ENCODE measurements at regions not wholly inside any gene's neighbourhood (a gene's known extent, or its start where the extent isn't known, plus 50 kb on each side); places are given as distances from the start of the nearest gene placed in this dataset.

GRCh38 chr3:22383285-22383684 is 632.3 kb upstream of the ZNF385D start:
- DNase-seq (ENCODE audit: low spot score in 2 of 2), result no peak
- intact Hi-C loops (cut with DNase I; ENCODE audit: low total_unique reads), result no loop called here
- Histone ChIP-seq H3K36me3 (no peaks in the 10 kb centered on the region), H3K4me1 (no peaks in the 10 kb centered on the region), H3K27ac (no peak overlapping the region), H3K4me3 (no peak overlapping the region), H3K9me3 (no peaks in the 10 kb centered on the region), H3K27me3 (no peaks in the 10 kb centered on the region)
- TF ChIP-seq POLR2AphosphoS5 (IDR thresholded peaks at IDR 0.05) (no peak), CTCF (IDR thresholded peaks at IDR 0.05) (no peak), POLR2A (IDR thresholded peaks at IDR 0.05) (no peak)

DNA sequence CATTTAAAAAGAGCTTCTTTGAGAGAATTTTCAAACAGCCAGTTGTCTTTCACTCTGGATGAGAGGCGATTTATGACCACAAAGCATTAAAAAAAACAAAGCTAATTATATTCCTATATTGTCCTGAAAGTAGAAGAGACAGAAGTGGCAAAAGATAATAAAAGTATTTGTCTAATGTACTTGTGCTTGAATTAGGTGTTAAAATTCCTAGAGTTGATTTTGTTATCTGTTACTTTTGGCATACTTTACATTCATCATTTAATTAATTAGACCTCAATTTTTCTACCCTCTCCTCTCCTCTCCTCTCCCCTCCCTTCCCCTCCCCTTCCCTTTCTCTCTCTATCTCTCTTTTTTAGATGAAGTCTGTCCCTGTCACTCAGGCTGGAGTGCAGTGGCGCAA is 635.1 kb upstream of the ZNF385D start:
- no peak for TF ChIP-seq POLR2A (IDR thresholded peaks at IDR 0.05)
- no peak for TF ChIP-seq CTCF (IDR thresholded peaks at IDR 0.05)
- no peak for TF ChIP-seq POLR2AphosphoS5 (IDR thresholded peaks at IDR 0.05)
- DNase-seq (ENCODE audit: low spot score in 2 of 2), result no peak
- intact Hi-C loops (cut with DNase I; ENCODE audit: low total_unique reads), result no loop called here

DNA sequence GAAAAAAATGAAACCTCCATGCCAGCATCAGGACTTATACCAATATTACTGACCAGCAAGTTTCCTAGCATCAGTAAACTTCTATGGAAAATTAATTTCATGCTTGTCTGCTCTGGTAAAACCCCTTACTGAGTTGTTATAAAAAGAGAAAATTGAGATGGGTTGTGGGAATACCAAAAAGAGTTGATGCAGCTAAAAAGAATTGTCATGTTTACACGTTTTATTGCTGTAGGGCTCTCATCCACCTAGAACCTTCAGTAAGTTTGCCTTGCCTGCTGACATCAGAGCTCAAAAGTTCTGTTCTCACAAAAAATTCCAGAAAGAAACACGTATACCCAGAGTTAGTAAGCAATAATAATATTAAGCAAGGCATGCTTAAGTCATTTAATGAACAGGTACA is 641.3 kb upstream of the ZNF385D start:
- H3K27ac ChIP-seq, result no peak overlapping the region
- H3K9me3 ChIP-seq, result no peaks in the 10 kb centered on the region
- intact Hi-C loops (cut with DNase I; ENCODE audit: low total_unique reads), result no loop called here
- no peaks in the 10 kb centered on the region for H3K4me1 ChIP-seq
- TF ChIP-seq CTCF (IDR thresholded peaks at IDR 0.05), result no peak
- TF ChIP-seq POLR2AphosphoS5 (IDR thresholded peaks at IDR 0.05), result no peak
- no peak for TF ChIP-seq POLR2A (IDR thresholded peaks at IDR 0.05)
- DNase-seq (ENCODE audit: low spot score in 2 of 2), result no peak
- no peaks in the 10 kb centered on the region for H3K27me3 ChIP-seq
- no peaks in the 10 kb centered on the region for H3K36me3 ChIP-seq
- H3K4me3 ChIP-seq, result no peak overlapping the region

More for the DNA sequence above, 635.1 kb upstream of the ZNF385D start:
- no peak overlapping the region for H3K27ac ChIP-seq
- no peaks in the 10 kb centered on the region for H3K27me3 ChIP-seq
- no peak overlapping the region for H3K4me3 ChIP-seq
- H3K4me1 ChIP-seq, result no peaks in the 10 kb centered on the region
- no peaks in the 10 kb centered on the region for H3K36me3 ChIP-seq
- no peaks in the 10 kb centered on the region for H3K9me3 ChIP-seq

DNA sequence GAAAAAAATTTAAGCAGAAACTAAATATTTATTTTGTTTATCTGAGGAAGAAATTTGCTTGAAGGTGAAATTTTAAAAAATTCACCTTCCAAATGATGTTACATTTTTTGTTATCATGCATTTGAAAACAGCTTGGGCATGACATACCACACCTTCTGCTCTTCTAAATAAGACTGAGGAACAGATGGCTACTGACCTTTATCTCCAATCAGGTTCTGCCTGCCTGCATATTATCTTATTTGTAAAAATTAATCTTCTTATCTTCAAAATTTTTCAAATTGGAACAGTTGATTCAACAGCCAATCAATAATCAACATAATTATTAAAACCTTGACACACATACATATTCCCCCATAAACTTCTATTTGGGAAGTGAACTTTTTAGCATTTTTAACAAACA is 641.8 kb upstream of the ZNF385D start:
- Histone ChIP-seq H3K27me3 (no peaks in the 10 kb centered on the region), H3K36me3 (no peaks in the 10 kb centered on the region), H3K4me3 (no peak overlapping the region), H3K9me3 (no peaks in the 10 kb centered on the region), H3K27ac (no peak overlapping the region), H3K4me1 (no peaks in the 10 kb centered on the region)
- intact Hi-C loops (cut with DNase I; ENCODE audit: low total_unique reads), result no loop called here
- no peak for DNase-seq (ENCODE audit: low spot score in 2 of 2)
- no peak for TF ChIP-seq POLR2AphosphoS5 (IDR thresholded peaks at IDR 0.05)
- no peak for TF ChIP-seq CTCF (IDR thresholded peaks at IDR 0.05)
- no peak for TF ChIP-seq POLR2A (IDR thresholded peaks at IDR 0.05)

GRCh38 chr3:22399566-22399965 is 648.6 kb upstream of the ZNF385D start:
- no peak overlapping the region for H3K4me3 ChIP-seq
- H3K36me3 ChIP-seq, result no peaks in the 10 kb centered on the region
- H3K27me3 ChIP-seq, result no peaks in the 10 kb centered on the region
- DNase-seq (ENCODE audit: low spot score in 2 of 2), result no peak
- TF ChIP-seq POLR2AphosphoS5 (IDR thresholded peaks at IDR 0.05) (no peak), CTCF (IDR thresholded peaks at IDR 0.05) (no peak), POLR2A (IDR thresholded peaks at IDR 0.05) (no peak)
- no peaks in the 10 kb centered on the region for H3K9me3 ChIP-seq
- intact Hi-C loops (cut with DNase I; ENCODE audit: low total_unique reads), result no loop called here
- no peaks in the 10 kb centered on the region for H3K4me1 ChIP-seq
- no peak overlapping the region for H3K27ac ChIP-seq
